D721Med (cell line): ENCODE measurements at regions not wholly inside any gene's neighbourhood (a gene's known extent, or its start where the extent isn't known, plus 50 kb on each side); places are given as distances from the start of the nearest gene placed in this dataset.
"Not testable (repeated sequence)": the region's sequence is repeated elsewhere in the genome, so short reads cannot be mapped to it uniquely, and the experiment has no call there.

Experiments used
- DNase-seq: peaks from one replicate; pipeline ENCODE4 v3.0.0; 2011; ENCODE audit warnings: low spot score; ENCODE audit not compliant: insufficient read length
- FAIRE-seq: peaks from 2 replicates; lab custom pipeline; 2011; peaks lifted over from hg19 to GRCh38; lab: Jason Lieb, UNC
- TF ChIP-seq, protein P1 (sequence below): IDR thresholded peaks from 2 replicates; pipeline ENCODE4 v1.5.1; 2012; ENCODE audit warnings: mild to moderate bottlenecking, control low read depth; ENCODE audit not compliant: insufficient read depth; ENCODE audit errors: missing control alignments

DNA sequence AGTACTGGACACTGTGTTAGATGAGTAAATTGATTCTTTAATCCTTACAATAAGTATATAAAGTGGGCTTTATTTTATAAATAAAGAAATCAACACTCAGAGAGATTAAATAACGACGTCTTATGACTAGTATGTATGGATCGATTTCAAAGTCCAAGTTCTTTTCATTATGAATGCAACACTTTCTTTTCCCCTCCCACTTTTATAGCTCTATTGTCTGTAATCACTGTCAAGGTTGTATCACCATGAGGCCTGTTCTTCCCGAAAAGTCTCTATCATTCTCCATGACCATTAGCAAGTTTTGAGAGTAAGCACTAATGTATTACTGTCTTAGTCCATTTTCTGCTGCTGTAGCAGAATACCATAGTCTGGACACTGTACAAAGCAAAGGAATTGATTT lies 228.4 kb downstream of the TLR4 start:
- no peak for FAIRE-seq

DNA sequence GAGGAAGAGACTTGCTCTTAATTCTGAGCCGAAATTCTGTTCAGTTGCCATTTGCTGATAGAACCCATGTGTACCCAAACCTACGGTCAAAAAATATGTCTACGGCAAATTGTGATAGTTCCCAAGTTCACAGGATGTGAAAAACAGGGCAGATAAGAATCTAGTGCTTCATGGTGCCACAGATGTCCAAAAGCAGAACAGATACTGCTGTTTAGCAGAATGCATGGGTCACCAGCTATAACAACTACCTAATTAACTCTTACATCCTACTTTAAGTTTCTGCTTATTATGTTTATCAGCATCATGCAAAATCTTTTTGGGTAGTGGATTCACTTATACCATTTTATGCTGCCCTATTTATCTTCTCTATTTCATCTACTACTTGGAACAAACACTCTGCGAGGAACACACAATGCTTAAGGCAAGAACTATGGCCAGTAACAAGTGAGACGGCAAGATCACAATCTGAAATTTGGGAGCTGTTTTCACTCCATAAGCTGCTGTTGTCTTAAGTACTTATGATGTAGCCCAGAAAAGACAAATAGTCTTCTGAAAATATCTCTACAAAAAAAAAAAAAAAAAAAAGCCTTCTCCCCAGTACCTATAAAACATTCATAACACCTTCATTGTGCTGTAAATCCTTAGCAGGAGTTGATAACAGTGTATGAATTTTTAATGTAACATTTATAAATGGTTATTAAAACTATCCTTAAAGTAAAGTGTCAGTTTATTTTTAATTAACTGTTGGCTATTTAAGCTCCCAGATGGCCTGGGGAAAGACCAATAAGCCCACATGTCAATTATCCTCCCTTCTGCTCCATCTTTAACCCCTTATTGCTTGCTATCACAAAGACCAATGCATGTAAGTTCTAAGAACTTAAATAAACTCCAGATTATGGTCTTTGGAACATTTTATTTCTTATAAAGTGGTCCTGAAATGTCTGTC lies 232.3 kb downstream of the TLR4 start:
- FAIRE-seq (no peak), DNase-seq (no peak)
- TF ChIP-seq, protein P1, sequence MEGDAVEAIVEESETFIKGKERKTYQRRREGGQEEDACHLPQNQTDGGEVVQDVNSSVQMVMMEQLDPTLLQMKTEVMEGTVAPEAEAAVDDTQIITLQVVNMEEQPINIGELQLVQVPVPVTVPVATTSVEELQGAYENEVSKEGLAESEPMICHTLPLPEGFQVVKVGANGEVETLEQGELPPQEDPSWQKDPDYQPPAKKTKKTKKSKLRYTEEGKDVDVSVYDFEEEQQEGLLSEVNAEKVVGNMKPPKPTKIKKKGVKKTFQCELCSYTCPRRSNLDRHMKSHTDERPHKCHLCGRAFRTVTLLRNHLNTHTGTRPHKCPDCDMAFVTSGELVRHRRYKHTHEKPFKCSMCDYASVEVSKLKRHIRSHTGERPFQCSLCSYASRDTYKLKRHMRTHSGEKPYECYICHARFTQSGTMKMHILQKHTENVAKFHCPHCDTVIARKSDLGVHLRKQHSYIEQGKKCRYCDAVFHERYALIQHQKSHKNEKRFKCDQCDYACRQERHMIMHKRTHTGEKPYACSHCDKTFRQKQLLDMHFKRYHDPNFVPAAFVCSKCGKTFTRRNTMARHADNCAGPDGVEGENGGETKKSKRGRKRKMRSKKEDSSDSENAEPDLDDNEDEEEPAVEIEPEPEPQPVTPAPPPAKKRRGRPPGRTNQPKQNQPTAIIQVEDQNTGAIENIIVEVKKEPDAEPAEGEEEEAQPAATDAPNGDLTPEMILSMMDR = no peak

More for the DNA sequence above, 228.4 kb downstream of the TLR4 start:
- DNase-seq = no peak
- TF ChIP-seq, protein P1 = no peak

GRCh38 chr9:117938086-117938485 lies 233.9 kb downstream of the TLR4 start:
- TF ChIP-seq, protein P1 = no peak
- no peak for FAIRE-seq
- no peak for DNase-seq

DNA sequence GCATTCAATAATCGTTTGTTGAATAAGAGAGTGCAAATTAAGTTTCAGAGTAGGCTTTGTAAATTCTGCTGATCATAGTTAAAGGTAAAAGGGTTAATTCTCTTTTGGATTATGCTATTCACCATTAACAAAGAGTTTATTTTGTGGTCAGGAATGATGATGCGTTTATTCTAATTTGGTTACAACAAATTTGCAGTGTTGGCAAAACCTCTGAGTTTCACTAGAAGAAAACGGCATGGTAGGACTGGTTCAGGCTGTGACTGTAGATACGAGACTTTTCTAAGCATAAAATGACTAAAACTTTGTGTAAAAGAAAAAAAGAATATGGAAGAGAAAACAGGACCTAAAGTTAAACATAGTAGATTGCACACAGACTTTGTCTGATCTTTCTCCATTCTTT lies 234.7 kb downstream of the TLR4 start:
- no peak for FAIRE-seq
- TF ChIP-seq, protein P1 = no peak

GRCh38 chr9:117944750-117945149 lies 240.5 kb downstream of the TLR4 start:
- FAIRE-seq = not testable (repeated sequence)

More for the DNA sequence above, 234.7 kb downstream of the TLR4 start:
- DNase-seq = no peak

DNA sequence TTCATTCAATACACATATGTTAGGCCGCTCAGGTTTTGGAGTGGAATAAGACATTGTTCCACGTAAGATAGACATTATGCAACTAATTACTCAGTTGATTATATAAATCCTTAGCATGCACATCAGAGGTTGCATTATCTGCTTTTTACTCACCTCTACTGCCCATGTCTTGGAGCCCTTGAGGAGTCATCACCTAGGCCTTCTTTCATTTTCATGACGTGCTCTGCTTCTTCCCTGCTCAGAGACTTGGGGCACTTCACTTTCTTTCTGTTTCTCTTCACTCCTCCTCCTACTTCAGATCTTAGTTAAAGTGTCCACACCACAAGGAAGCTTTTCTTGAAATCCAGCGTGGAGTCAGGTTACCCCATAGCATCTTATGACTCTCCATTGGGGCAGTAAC lies 241.1 kb downstream of the TLR4 start:
- FAIRE-seq (no peak), DNase-seq (no peak)
- TF ChIP-seq, protein P1 = no peak

More at GRCh38 chr9:117944750-117945149, 240.5 kb downstream of the TLR4 start:
- not testable (repeated sequence) for DNase-seq

DNA sequence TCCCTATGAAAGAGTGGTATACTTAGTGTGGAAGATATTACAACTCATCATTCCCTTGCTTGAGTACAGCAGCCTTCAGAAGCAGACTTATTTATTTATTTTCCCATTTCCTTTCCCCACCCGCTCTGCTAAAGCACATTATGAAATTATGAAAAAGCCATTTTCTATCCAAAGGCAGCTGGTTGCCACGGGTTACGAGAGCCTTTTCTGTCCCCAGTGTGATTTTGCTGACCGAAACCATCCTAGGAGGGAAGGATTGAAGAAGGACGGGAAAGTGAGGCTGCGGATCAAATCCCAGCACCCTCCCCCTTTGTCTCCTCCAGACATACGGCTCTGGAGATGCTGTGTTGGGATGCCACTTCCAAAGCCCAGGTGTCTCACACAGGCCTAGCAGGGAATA lies 246.9 kb downstream of the TLR4 start:
- TF ChIP-seq, protein P1 = no peak
- FAIRE-seq (no peak), DNase-seq (no peak)
